IMR-90 (cell line): ENCODE measurements at regions not wholly inside any gene's neighbourhood (a gene's known extent, or its start where the extent isn't known, plus 50 kb on each side); places are given as distances from the start of the nearest gene placed in this dataset.

Experiments used
- ATAC-seq: fragments of 200-7000 bp; cut with Tn5 transposase; 2 replicates; pipeline ENCODE4 v1.9.1; 2020; ENCODE audit warnings: low read depth, mild to moderate bottlenecking, moderate library complexity
- BruUV-seq: library from RNA; stranded (reverse); fragments of 400-500 nt; replicated peaks from 2 replicates; lab custom pipeline; 2021; lab: Mats Ljungman, UMichigan
- CTCF ChIA-PET: fragments of 300-600 bp; formaldehyde crosslinking; extraction: SDS; loops from one replicate; lab custom pipeline; 2021; ENCODE audit warnings: antibody characterized with exemption; lab: Yijun Ruan, JAX
- POLR2A ChIA-PET: fragments of 300-600 bp; sonication (Branson Sonifier 250); formaldehyde crosslinking; loops from one replicate; lab custom pipeline; 2022; ENCODE audit warnings: antibody characterized with exemption; ENCODE audit not compliant: unreplicated experiment; lab: Charles Lee
- DNase-seq: peaks from one replicate; pipeline ENCODE4 v3.0.0; 2013
- H2AFZ ChIP-seq: replicated peaks from 2 replicates; pipeline ENCODE3; 2013; ENCODE audit warnings: low read length, mild to moderate bottlenecking; ENCODE audit not compliant: poor library complexity
- H2AK5ac ChIP-seq: 2 replicates; pipeline ENCODE4 v1.6.1; 2013; ENCODE audit warnings: low read depth, low read length, inconsistent platforms
- H2AK9ac ChIP-seq: replicated peaks from 2 replicates; pipeline ENCODE3; 2013; ENCODE audit warnings: mild to moderate bottlenecking, low read depth, low read length, moderate library complexity; ENCODE audit not compliant: poor library complexity
- H2BK120ac ChIP-seq: 2 replicates; pipeline ENCODE4 v1.6.1; 2013; ENCODE audit warnings: low read depth, low read length, inconsistent platforms
- H2BK15ac ChIP-seq: 3 replicates; pipeline ENCODE4 v1.6.1; 2013; ENCODE audit warnings: low read depth, low read length, inconsistent platforms
- H2BK20ac ChIP-seq: 2 replicates; pipeline ENCODE4 v1.6.1; 2013; ENCODE audit warnings: low read depth, mild to moderate bottlenecking, inconsistent platforms, low read length, moderate library complexity
- H2BK5ac ChIP-seq: 2 replicates; pipeline ENCODE4 v1.6.1; 2013; ENCODE audit warnings: mild to moderate bottlenecking, low read depth, low read length, inconsistent platforms; ENCODE audit not compliant: poor library complexity, severe bottlenecking
- H3K14ac ChIP-seq: replicated peaks from 2 replicates; pipeline ENCODE4 v1.6.1; 2013; ENCODE audit warnings: low read depth, low read length, inconsistent platforms
- H3K18ac ChIP-seq: 2 replicates; pipeline ENCODE4 v1.6.1; 2013; ENCODE audit warnings: low read depth, low read length, control low read depth
- H3K23ac ChIP-seq: 2 replicates; pipeline ENCODE4 v1.6.1; 2013; ENCODE audit warnings: low read depth, low read length, inconsistent platforms
- H3K27ac ChIP-seq: 2 replicates; pipeline ENCODE4 v1.5.1; 2013; ENCODE audit warnings: mild to moderate bottlenecking, control low read depth, low read length; ENCODE audit not compliant: insufficient read depth
- H3K27me3 ChIP-seq: 2 replicates; pipeline ENCODE4 v1.6.1; 2013; ENCODE audit warnings: low read length; ENCODE audit not compliant: control insufficient read depth, insufficient read depth
- H3K36me3 ChIP-seq: 2 replicates; pipeline ENCODE4 v1.6.1; 2013; ENCODE audit warnings: low read length, mixed read lengths; ENCODE audit not compliant: control insufficient read depth, insufficient read depth
- H3K4ac ChIP-seq: 2 replicates; pipeline ENCODE4 v1.6.1; 2013; ENCODE audit warnings: low read depth, low read length, inconsistent platforms
- H3K4me1 ChIP-seq: 2 replicates; pipeline ENCODE4 v1.6.1; 2013; ENCODE audit warnings: low read length, mixed read lengths; ENCODE audit not compliant: control insufficient read depth, insufficient read depth
- H3K4me2 ChIP-seq: 2 replicates; pipeline ENCODE4 v1.6.1; 2013; ENCODE audit warnings: low read depth, mild to moderate bottlenecking, control low read depth, low read length, moderate library complexity
- H3K4me3 ChIP-seq: 2 replicates; pipeline ENCODE4 v1.5.1; 2013; ENCODE audit warnings: low read depth, mild to moderate bottlenecking, control low read depth, low read length, moderate library complexity; ENCODE audit not compliant: insufficient read depth
- H3K56ac ChIP-seq: 2 replicates; pipeline ENCODE4 v1.6.1; 2013; ENCODE audit warnings: low read length, inconsistent platforms; ENCODE audit not compliant: insufficient read depth; ENCODE audit errors: extremely low read depth
- H3K79me1 ChIP-seq, 2 experiments: 2 replicates each; pipeline ENCODE4 v1.6.1; 2013; ENCODE audit warnings: low read length in 2 of 2, inconsistent platforms in 1 of 2, low read depth in 1 of 2
- H3K9ac ChIP-seq: 2 replicates; pipeline ENCODE4 v1.6.1; 2013; ENCODE audit warnings: low read depth, low read length, control low read depth
- H3K9me1 ChIP-seq: 2 replicates; pipeline ENCODE4 v1.6.1; 2013; ENCODE audit warnings: low read length, inconsistent platforms; ENCODE audit not compliant: insufficient read depth
- H3K9me3 ChIP-seq: 2 replicates; pipeline ENCODE4 v1.6.1; 2013; ENCODE audit warnings: low read length; ENCODE audit not compliant: control insufficient read depth, insufficient read depth
- H4K20me1 ChIP-seq: 2 replicates; pipeline ENCODE4 v1.6.1; 2013; ENCODE audit warnings: low read length, inconsistent platforms; ENCODE audit not compliant: insufficient read depth
- H4K5ac ChIP-seq: 2 replicates; pipeline ENCODE4 v1.6.1; 2013; ENCODE audit warnings: mild to moderate bottlenecking, low read depth, low read length, control low read depth
- H4K8ac ChIP-seq, 2 experiments: 2 replicates each; pipeline ENCODE4 v1.6.1; 2013; ENCODE audit warnings: low read depth in 2 of 2, low read length in 2 of 2, control low read depth in 1 of 2, inconsistent platforms in 1 of 2
- H4K91ac ChIP-seq: 2 replicates; pipeline ENCODE4 v1.6.1; 2013; ENCODE audit warnings: low read depth, low read length, inconsistent platforms; ENCODE audit not compliant: insufficient read depth
- CHD1 ChIP-seq: IDR thresholded peaks from 2 replicates; pipeline ENCODE4 v1.6.1; 2012; ENCODE audit warnings: low read depth, low read length, improper control_type of control experiment
- whole genome bisulfite sequencing, 2 experiments: methylation state at CpG; one replicate each; pipeline versions ENCODE4 v1.1.5 to v1.1.7; 2013; ENCODE audit warnings: missing lambda C conversion rate in 2 of 2; ENCODE audit not compliant: insufficient read length in 1 of 2; ENCODE audit errors: extremely low coverage in 2 of 2; 5-methylcytosine and 5-hydroxymethylcytosine counted together
- dilution Hi-C: fragments of 300-500 bp; cut with HindIII; formaldehyde crosslinking; loops from one replicate; pipeline ENCODE4 v1.14.3; 2018; ENCODE audit warnings: low sequenced_read_pairs; ENCODE audit not compliant: unreplicated experiment
- in situ Hi-C: fragments of 300-500 bp; cut with MboI; formaldehyde crosslinking; loops from 3 replicates; pipeline ENCODE4 v1.14.3; 2019; ENCODE audit warnings: low sequenced_read_pairs, inconsistent platforms, mixed read lengths
- intact Hi-C: fragments of 100-400 bp; cut with micrococcal nuclease; formaldehyde crosslinking; loops from 2 replicates; pipeline ENCODE4 v1.10.0; 2022

- DNase-seq (no peak), ATAC-seq (no peak)
- H3K9me3 ChIP-seq, result no peaks in the 10 kb centered on the region; the same call in 1 of the 2 replicates
- H2BK15ac ChIP-seq, result no peak overlapping the region
- WGBS, 2 experiments, result 20% methylated on average over 1 of the region's 2 CpGs; no CpG with 5 or more reads in 1 of the 2 experiments
- TF ChIP-seq CHD1, result no peak
- H3K27me3 ChIP-seq, result no peaks in the 10 kb centered on the region
- H3K4ac ChIP-seq, result no peak overlapping the region
- no peaks in the 10 kb centered on the region for H3K4me1 ChIP-seq
- no peaks in the 10 kb centered on the region for H4K20me1 ChIP-seq
- no peaks in the 10 kb centered on the region for H3K36me3 ChIP-seq
- H3K27ac ChIP-seq, result no peak overlapping the region
- H2AK9ac ChIP-seq, result no peak overlapping the region
- no peak overlapping the region for H3K4me3 ChIP-seq
- H3K18ac ChIP-seq, result no peak overlapping the region
- no peak overlapping the region for H3K56ac ChIP-seq
- intact Hi-C loops (no loop called here), dilution Hi-C loops (no loop called here), in situ Hi-C loops (no loop called here)
- BruUV-seq, result no TSS peak
- no peak overlapping the region for H2AFZ ChIP-seq
- no peak overlapping the region for H3K4me2 ChIP-seq
- no peak overlapping the region for H2BK20ac ChIP-seq
- no peak overlapping the region for H3K23ac ChIP-seq
- no peak overlapping the region for H3K14ac ChIP-seq
- H4K91ac ChIP-seq, result no peak overlapping the region
- H2BK120ac ChIP-seq, result no peak overlapping the region
- no peak overlapping the region for H4K5ac ChIP-seq
- H2BK5ac ChIP-seq, result no peak overlapping the region
- H4K8ac ChIP-seq, result no peak overlapping the region
- no peaks in the 10 kb centered on the region for H3K79me1 ChIP-seq
- ChIA-PET CTCF (no interaction called here), POLR2A (no interaction called here)
- H3K9me1 ChIP-seq, result no peaks in the 10 kb centered on the region
- no peak overlapping the region for H2AK5ac ChIP-seq
- no peak overlapping the region for H3K9ac ChIP-seq
These were observed 177.1 kb downstream of the DMAC1 start for GRCh38 chr9:7622481-7622880.
